WERI-Rb-1 (cell line): ENCODE measurements at regions not wholly inside any gene's neighbourhood (a gene's known extent, or its start where the extent isn't known, plus 50 kb on each side); places are given as distances from the start of the nearest gene placed in this dataset.

Experiments
- DNase-seq: peaks from one replicate; pipeline ENCODE4 v3.0.0-alpha.2; 2020
- H3K27ac ChIP-seq: fragments of 250-450 bp; sonication (Bioruptor Pico); 2 replicates; pipeline ENCODE4 v1.5.1; 2020; ENCODE audit warnings: mild to moderate bottlenecking, moderate library complexity
- H3K27me3 ChIP-seq: fragments of 250-450 bp; sonication (Bioruptor Pico); 2 replicates; pipeline ENCODE4 v1.5.1; 2021; ENCODE audit warnings: mild to moderate bottlenecking, low read depth, moderate library complexity; ENCODE audit not compliant: insufficient read depth, severe bottlenecking
- H3K36me3 ChIP-seq: fragments of 250-450 bp; sonication (Bioruptor Pico); 2 replicates; pipeline ENCODE4 v1.5.1; 2020; ENCODE audit warnings: mild to moderate bottlenecking, moderate library complexity
- H3K4me3 ChIP-seq: 2 replicates; pipeline ENCODE4 v1.5.1; 2011; ENCODE audit warnings: low read depth, mild to moderate bottlenecking, control low read depth, low read length
- H3K9me3 ChIP-seq: fragments of 250-450 bp; sonication (Bioruptor Pico); 2 replicates; pipeline ENCODE4 v1.5.1; 2021; ENCODE audit warnings: mild to moderate bottlenecking, moderate library complexity; ENCODE audit not compliant: severe bottlenecking
- TF ChIP-seq, protein P1 (sequence below): IDR thresholded peaks from 2 replicates; pipeline ENCODE4 v1.5.1; 2011; ENCODE audit warnings: low read depth, mild to moderate bottlenecking, control low read depth, inconsistent platforms, low read length

DNA sequence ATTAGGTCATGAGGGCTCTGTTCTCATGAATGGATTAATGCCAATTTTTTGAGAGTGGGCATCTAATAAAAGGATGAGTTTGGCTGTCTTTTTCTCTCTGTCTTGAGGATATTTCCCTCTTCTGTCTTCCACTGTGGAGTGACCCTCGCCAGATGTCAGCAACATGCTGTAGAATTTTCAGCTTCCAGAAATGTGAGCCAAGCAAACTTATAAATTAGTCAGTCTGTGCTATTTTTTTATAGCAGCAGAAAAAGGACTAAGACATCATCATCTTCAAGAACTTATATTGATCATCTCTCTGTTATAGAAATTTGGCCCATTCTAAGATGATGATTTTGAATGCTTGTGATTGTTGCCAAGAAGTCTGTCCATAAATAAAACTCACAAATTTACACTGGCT lies 431.4 kb downstream of the FGF9 start:
- H3K27ac ChIP-seq: no peak overlapping the region
- TF ChIP-seq, protein P1, sequence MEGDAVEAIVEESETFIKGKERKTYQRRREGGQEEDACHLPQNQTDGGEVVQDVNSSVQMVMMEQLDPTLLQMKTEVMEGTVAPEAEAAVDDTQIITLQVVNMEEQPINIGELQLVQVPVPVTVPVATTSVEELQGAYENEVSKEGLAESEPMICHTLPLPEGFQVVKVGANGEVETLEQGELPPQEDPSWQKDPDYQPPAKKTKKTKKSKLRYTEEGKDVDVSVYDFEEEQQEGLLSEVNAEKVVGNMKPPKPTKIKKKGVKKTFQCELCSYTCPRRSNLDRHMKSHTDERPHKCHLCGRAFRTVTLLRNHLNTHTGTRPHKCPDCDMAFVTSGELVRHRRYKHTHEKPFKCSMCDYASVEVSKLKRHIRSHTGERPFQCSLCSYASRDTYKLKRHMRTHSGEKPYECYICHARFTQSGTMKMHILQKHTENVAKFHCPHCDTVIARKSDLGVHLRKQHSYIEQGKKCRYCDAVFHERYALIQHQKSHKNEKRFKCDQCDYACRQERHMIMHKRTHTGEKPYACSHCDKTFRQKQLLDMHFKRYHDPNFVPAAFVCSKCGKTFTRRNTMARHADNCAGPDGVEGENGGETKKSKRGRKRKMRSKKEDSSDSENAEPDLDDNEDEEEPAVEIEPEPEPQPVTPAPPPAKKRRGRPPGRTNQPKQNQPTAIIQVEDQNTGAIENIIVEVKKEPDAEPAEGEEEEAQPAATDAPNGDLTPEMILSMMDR: no peak
- peaks cover 4% of the 10 kb centered on the region for H3K9me3 ChIP-seq
- DNase-seq: no peak
- H3K4me3 ChIP-seq: no peak overlapping the region
- no peaks in the 10 kb centered on the region for H3K36me3 ChIP-seq
- peaks cover 92% of the 10 kb centered on the region for H3K27me3 ChIP-seq

DNA sequence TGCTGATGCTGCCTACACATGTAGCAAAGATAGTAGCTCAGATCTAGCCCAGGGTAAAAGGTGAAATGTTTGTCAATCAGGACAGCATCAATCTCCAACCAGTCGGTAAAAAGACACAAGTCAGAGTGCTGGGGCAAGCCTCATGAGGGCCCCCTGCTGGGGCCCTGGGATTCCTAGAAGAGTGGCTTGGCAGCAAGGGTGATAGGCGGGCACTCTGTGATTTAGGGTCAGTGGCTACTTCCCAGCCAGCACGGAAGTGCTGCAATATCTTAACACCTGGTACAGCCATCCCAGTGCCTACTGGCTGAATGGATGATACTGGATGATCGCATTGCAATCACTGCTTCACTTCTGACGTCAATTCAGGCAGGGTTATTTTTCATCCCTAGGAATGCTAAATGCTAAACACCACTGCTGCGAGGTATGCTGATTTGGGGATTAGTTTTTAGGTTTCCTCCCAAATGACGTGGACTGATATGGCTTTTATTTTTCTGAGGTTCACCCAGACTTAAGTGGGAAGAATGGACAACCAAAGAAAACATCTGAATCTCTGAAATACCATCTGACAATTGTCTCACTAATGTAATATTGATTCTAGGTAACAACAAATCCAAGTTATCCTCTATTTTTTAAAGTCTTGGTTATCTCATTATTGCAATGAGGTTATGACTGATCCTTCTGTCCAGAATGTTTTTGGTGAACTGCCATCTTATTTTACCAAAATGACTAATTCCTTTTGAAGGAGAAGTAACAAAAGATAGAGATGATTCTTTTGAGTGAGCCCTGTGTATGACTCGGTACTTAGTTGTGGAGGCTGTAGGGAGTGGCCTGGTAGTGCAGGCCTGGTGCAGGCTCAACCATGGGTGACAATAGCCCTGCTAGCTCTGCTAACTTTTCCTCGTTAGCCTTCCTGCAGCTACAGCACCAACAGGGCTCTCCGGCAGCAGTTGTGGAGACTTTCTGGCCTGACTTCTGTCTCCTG lies 432.5 kb downstream of the FGF9 start:
- no peak overlapping the region for H3K27ac ChIP-seq
- no peak for DNase-seq
- H3K36me3 ChIP-seq: no peaks in the 10 kb centered on the region
- peaks cover 4% of the 10 kb centered on the region for H3K9me3 ChIP-seq
- TF ChIP-seq, protein P1: no peak
- H3K27me3 ChIP-seq: peaks cover 92% of the 10 kb centered on the region
- no peak overlapping the region for H3K4me3 ChIP-seq

DNA sequence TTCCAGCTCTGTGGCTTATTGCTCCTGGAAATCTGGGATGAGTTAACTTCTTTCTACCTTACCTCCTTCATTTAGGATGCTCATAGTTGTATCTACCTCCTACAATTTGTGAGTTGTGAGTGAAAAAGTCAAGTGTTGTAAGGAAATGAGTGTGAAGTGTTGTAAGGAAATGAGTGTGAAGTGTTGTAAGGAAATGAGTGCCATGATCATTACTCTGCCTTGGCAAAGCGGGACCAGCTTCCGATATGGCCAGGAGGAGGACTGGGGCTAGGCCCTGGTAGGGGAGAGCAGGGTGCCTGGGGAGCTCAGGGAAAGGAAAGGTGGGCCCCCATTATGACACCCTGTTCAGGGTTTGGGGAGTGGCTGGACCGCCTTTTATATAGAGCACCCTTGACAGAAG lies 435.2 kb downstream of the FGF9 start:
- Histone ChIP-seq H3K36me3 (no peaks in the 10 kb centered on the region), H3K4me3 (no peak overlapping the region), H3K9me3 (no peaks in the 10 kb centered on the region), H3K27me3 (peaks cover 93% of the 10 kb centered on the region), H3K27ac (no peak overlapping the region)
- TF ChIP-seq, protein P1: no peak
- DNase-seq: no peak

DNA sequence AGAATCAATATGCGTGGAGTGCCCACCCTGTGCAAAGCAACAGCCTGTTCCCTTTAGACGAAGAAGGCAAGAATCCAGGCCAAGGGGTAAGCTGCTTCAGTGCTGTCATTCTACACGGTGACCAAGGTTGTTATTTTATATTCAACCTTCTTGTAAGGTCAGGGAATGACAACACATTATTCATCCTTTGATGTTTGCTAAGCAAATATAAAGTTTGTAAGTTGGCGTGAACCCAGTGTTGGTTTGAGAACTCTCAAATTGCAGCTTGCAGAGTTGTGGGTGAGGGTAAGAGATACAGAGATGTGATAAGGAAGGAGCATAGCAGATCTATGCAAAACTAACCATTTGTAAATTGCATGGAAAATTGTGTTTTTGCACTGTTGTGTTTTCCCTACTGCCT lies 436.7 kb downstream of the FGF9 start:
- Histone ChIP-seq H3K27me3 (peaks cover 100% of the 10 kb centered on the region), H3K4me3 (no peak overlapping the region), H3K9me3 (no peaks in the 10 kb centered on the region), H3K27ac (no peak overlapping the region), H3K36me3 (no peaks in the 10 kb centered on the region)
- no peak for DNase-seq
- TF ChIP-seq, protein P1: no peak

DNA sequence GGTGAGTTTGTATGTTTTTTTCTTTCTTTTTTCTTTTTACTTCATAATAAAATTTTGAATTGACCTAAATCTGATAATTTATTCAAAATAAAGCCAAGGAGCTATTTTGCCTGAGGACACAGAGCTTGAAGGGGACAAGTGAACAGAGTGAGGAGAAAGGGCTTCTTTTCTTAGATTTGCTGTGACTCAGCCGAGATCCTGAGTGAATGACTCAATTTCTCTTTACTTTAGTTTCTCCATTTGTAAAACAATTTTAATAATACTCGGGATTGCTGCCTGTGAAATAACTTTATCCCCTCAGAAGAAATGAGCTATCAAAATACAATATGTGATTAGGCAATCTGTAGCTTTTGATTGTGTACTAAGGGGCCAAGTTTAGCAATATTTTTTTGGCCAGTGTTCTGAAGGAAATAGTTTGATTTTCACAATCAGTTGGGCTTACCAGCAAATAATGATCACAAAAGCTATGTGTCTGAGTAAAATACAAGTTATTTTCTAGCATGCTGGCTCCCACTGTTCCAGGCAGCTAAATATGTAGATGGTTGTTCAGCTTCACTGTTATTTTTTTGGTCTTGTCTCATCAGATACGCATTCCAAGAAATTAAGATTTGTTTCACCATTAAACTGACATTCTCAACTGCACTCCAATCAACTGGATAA lies 437.5 kb downstream of the FGF9 start:
- Histone ChIP-seq H3K4me3 (no peak overlapping the region), H3K36me3 (no peaks in the 10 kb centered on the region), H3K27ac (no peak overlapping the region), H3K27me3 (peaks cover 100% of the 10 kb centered on the region), H3K9me3 (no peaks in the 10 kb centered on the region)
- no peak for DNase-seq
- TF ChIP-seq, protein P1: no peak
